Colonic mucosa (tissue), 4 donors: ENCODE measurements at regions not wholly inside any gene's neighbourhood (a gene's known extent, or its start where the extent isn't known, plus 50 kb on each side); places are given as distances from the start of the nearest gene placed in this dataset.

Experiments
- DNase-seq: peaks from one replicate; pipeline ENCODE4 v3.0.0-alpha.2; 2020
- H3K27ac ChIP-seq: fragments of 200-600 bp; one replicate; pipeline ENCODE4 v1.8.0; 2021
- H3K27me3 ChIP-seq: fragments of 200-600 bp; one replicate; pipeline ENCODE4 v1.8.0; 2021
- H3K36me3 ChIP-seq: fragments of 200-600 bp; one replicate; pipeline ENCODE4 v1.8.0; 2021
- H3K4me1 ChIP-seq: fragments of 200-600 bp; one replicate; pipeline ENCODE4 v1.8.0; 2021; ENCODE audit warnings: mild to moderate bottlenecking
- H3K4me3 ChIP-seq: fragments of 200-600 bp; one replicate; pipeline ENCODE4 v1.8.0; 2021
- H3K9ac ChIP-seq, 2 donors: one replicate each; pipeline ENCODE4 v1.7.0; 2013; ENCODE audit warnings: control low read depth in 2 of 2, low read depth in 2 of 2, low read length in 2 of 2
- H3K9me3 ChIP-seq: fragments of 200-600 bp; one replicate; pipeline ENCODE4 v1.8.0; 2021
- CTCF ChIP-seq: fragments of 200-600 bp; IDR thresholded peaks from one replicate; pipeline ENCODE4 v1.8.0; 2022; ENCODE audit warnings: antibody characterized with exemption, mild to moderate bottlenecking
- intact Hi-C: fragments of 100-400 bp; cut with DNase I; formaldehyde crosslinking; loops from one replicate; pipeline ENCODE4 v1.14.1; 2022
- donor health status: healthy.
- donor health status: DM: no; HTN: no; CAD: no.
- donor health status: DM: no; HTN: no; CAD: no.

- Histone ChIP-seq H3K36me3 (no peaks in the 10 kb centered on the region), H3K9ac (no peak overlapping the region), H3K9me3 (no peaks in the 10 kb centered on the region), H3K27ac (no peak overlapping the region), H3K4me3 (no peak overlapping the region), H3K4me1 (no peaks in the 10 kb centered on the region), H3K27me3 (no peaks in the 10 kb centered on the region)
- TF ChIP-seq CTCF: no peak
- no peak for DNase-seq
- intact Hi-C loops: no loop called here
These were observed 77.9 kb upstream of the ABLIM1 start for GRCh38 chr10:114735946-114736345.

GRCh38 chr10:114743521-114744231 is 77.9 kb upstream of the FHIP2A start:
- no peaks in the 10 kb centered on the region for H3K36me3 ChIP-seq
- H3K4me3 ChIP-seq: no peak overlapping the region
- no peak overlapping the region for H3K27ac ChIP-seq
- H3K27me3 ChIP-seq: no peaks in the 10 kb centered on the region
- intact Hi-C loops: no loop called here
- H3K4me1 ChIP-seq: no peaks in the 10 kb centered on the region
- no peak for TF ChIP-seq CTCF
- DNase-seq: no peak
- H3K9me3 ChIP-seq: no peaks in the 10 kb centered on the region
- H3K9ac ChIP-seq: no peak overlapping the region

- Histone ChIP-seq H3K27ac (no peak overlapping the region), H3K9me3 (no peaks in the 10 kb centered on the region), H3K4me1 (no peaks in the 10 kb centered on the region), H3K9ac (no peak overlapping the region), H3K4me3 (no peak overlapping the region), H3K27me3 (no peaks in the 10 kb centered on the region), H3K36me3 (no peaks in the 10 kb centered on the region)
- intact Hi-C loops: no loop called here
- no peak for TF ChIP-seq CTCF
- DNase-seq: no peak
These were observed 75.0 kb upstream of the FHIP2A start for GRCh38 chr10:114746531-114746930.

GRCh38 chr10:114748241-114748640 is 73.3 kb upstream of the FHIP2A start:
- TF ChIP-seq CTCF: no peak
- no peaks in the 10 kb centered on the region for H3K27me3 ChIP-seq
- H3K9me3 ChIP-seq: no peaks in the 10 kb centered on the region
- intact Hi-C loops: no loop called here
- no peak overlapping the region for H3K4me3 ChIP-seq
- no peak overlapping the region for H3K9ac ChIP-seq
- no peaks in the 10 kb centered on the region for H3K4me1 ChIP-seq
- DNase-seq: no peak
- no peaks in the 10 kb centered on the region for H3K36me3 ChIP-seq
- H3K27ac ChIP-seq: no peak overlapping the region

GRCh38 chr10:114749014-114749413 is 72.6 kb upstream of the FHIP2A start:
- no peak for DNase-seq
- Histone ChIP-seq H3K4me3 (no peak overlapping the region), H3K27ac (no peak overlapping the region), H3K27me3 (no peaks in the 10 kb centered on the region), H3K4me1 (no peaks in the 10 kb centered on the region), H3K9ac (no peak overlapping the region), H3K36me3 (no peaks in the 10 kb centered on the region), H3K9me3 (no peaks in the 10 kb centered on the region)
- TF ChIP-seq CTCF: no peak
- intact Hi-C loops: no loop called here
